ENCODE measurements at regions not wholly inside any gene's neighbourhood (a gene's known extent, or its start where the extent isn't known, plus 50 kb on each side); places are given as distances from the start of the nearest gene placed in this dataset.

- TF ChIP-seq CTCF (conservative IDR thresholded peaks at IDR 0.05; ENCODE audit: low read length) (no peak), EZH2phosphoT487 (IDR thresholded peaks at IDR 0.05; ENCODE audit: borderline replicate concordance) (no peak)
Observed at GRCh38 chr18:34033968-34034367, 190.7 kb downstream of the NOL4 start.

All from Loucy (cell line).